ENCODE measurements at regions not wholly inside any gene's neighbourhood (a gene's known extent, or its start where the extent isn't known, plus 50 kb on each side); places are given as distances from the start of the nearest gene placed in this dataset.
A peak's percentile ranks its signal among the peaks of the same experiment; 100 is the strongest.
"Not testable (repeated sequence)": the region's sequence is repeated elsewhere in the genome, so short reads cannot be mapped to it uniquely, and the experiment has no call there.

GRCh38 chr1:185538309-185538898, 195.8 kb upstream of the HMCN1 start:
- DNase-seq = not testable (repeated sequence)

DNA sequence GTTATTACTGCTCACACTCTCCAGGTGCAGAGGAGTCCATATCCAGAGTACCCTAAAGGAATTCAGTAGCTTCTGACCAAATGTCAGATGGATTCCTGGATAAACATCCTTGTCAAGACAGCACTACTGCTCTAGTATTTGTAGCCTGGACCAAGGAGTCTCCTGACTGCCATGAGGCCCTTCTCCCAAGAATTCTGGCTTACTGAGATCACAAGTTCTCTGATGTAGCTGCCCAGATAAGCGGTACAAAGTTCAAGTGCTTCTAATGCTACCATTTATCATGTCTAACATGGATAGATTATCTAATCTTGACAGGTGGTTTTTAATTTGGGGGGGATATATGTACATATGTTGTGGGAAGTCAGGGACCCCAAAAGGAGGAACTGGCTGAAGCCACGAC, 196.6 kb upstream of the HMCN1 start:
- no peak for DNase-seq

DNA sequence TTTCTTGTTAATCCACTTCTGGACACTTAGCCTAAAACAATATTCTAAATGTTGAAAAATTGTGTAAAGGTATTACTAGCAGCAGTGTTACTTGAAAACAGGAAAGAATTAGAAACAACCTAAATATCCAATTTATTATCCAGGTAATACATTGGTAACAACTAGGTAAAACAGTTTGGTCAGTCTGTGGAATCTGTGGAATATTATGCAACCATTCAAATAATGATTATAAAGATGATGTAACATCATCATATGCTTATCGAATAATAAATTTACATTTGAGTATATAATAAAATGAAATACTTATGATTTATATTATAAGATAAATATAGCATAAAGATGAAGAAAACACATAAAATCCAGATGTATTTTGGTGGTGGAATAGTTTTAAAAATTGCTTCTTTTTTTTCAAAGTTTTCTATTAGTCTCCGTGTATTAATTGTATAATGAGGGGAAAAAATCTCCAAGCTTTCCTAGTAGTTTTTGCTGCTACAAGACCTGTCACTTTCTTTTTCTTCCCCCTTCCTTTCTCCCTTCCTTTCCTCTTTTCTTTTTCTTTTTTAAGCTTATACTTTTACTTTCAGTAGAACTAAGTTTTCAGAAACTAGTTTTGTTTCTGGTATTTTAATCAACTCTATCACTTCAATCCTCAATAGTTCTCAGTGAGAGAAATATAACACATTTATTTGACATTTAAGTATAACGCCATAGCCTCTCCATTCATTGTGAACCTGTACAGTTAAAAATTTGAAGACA, 197.8 kb upstream of the HMCN1 start:
- DNase-seq = no peak

GRCh38 chr1:185535621-185536020, 198.6 kb upstream of the HMCN1 start:
- no peak for DNase-seq

DNA sequence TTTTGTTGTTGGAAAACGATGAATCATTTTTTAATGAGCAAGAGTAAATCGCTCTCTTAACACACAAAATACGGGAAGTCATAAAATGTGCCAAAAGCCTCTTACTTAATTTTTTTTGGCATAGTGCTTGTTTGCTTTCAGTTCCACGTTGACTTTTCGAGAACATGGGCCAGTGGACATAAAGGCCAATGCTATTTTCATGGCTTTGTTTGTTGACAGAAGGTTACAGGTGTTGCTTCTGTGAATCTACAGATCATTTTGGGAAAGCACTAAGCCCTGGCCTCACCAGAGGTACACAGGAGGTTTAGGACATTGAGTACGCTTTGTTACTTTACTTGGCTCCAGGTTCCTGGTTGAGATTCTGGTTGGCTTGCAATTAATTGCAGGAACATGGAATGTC, 199.4 kb upstream of the HMCN1 start:
- peak; percentile 97 for DNase-seq

GRCh38 chr1:185533596-185533995, 200.6 kb upstream of the HMCN1 start:
- DNase-seq = no peak

DNA sequence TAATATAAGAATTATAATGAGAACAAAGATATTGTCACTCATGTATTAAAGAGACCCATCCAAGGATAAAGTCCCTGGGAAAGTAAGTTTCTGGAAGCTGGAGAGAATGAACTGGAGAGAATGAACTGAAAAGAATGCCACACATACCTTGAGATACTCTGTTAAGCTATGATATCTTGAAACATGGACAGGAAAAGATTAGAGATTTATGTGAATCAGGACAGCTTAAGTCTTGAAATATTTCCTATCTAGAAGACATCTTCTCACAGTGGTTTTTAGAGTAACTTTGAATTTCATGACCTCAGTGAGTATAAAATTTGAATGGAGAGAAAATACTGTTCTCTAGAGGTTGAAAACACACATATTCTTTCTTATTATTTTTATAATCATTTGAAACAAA, 201.3 kb upstream of the HMCN1 start:
- DNase-seq = no peak

GRCh38 chr1:185531838-185532237, 202.4 kb upstream of the HMCN1 start:
- DNase-seq = no peak

GRCh38 chr1:185530215-185530614, 204.0 kb upstream of the HMCN1 start:
- no peak for DNase-seq

DNA sequence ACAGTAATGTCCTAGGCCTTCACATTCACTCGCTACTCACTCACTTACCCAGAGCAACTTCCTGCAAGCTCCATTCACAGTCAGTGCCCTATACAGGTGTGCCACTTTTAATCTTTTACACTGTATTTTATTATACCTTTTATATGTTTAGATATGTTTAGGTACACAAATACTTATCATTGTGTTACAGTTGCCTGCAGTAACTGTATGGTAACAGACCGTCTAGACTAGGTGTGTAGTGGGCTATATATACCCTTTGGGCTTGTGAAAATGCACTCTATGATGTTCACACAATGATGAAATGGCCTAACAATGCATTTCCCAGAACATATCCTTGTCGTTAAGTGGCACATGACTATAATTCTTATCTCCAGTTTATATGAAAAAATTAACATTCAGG, 204.5 kb upstream of the HMCN1 start:
- DNase-seq = no peak

DNA sequence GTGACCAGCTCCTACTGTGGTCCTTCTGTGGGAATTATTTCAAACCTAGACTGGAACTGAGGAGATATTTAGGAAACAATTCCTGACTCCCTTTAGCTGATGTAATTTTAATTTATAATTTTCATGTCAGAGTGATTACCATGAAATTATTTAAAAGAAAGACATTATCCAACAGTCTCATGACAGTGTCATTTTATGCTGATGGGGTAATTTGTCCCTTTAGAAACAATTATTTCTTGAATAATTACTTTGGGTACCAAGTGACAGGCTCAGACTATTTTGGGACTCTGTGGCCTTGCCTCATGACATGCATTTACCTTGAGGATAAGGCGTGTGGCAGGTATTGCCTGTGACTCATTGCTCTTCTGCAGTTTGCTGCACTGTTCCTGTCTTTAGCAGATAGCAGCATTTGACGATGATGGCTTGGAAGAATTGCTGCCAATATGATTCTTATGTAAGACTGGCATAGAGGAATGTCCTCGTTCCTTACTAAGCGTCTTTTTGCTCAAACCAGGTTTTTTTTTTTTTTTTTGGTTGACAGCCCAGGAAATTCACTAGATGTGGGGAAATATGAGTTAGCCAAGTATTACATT, 206.0 kb upstream of the HMCN1 start:
- no peak for DNase-seq

DNA sequence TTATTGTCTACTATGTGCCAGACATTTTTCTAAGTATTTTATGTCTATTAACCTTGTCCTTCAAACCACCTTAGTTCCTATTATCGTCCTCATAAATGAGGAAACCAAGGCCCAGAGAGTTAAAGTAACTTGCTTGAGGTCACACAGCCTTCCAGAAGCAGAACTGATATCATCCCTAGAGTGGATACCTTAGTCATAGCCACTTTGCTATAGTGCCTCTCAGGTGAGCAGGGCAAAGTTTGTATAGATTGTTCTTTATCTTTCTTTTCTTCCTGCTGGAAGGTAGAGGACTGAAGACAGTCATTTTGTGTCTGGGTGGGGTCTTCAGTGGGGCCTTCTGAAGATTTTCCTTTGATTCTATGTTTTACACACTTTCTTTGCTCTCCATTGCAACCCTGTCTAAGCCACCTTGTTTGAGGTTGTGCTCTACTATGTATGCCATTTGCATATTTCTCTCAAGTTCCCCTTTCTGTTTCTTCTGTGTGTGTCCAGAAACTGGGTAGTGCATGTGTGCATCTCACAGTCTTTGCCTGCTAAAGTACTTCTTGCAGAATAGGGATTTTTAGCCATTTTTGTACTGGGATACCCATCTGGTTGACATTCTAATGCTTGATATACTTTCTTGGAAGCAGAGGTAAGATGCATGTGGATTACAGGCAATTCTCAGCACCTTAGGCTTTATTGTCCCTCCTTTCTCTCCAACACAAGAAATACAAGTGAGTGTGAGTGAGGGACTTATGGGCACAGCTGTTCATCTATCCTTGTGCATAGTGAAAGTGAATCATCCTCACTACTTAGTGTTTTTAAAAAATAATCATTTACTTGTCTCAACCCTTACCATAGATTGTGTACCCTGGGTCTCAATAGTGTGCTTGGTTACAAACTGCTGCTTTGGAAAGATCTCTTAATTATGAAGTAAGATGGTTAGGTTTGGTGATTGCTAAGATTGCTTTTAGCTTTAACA, 207.6 kb upstream of the HMCN1 start:
- no peak for DNase-seq

GRCh38 chr1:185520188-185520920, 203.3 kb upstream of the IVNS1ABP start:
- DNase-seq = no peak

GRCh38 chr1:185517808-185518419, 200.9 kb upstream of the IVNS1ABP start:
- DNase-seq = no peak

GRCh38 chr1:185517301-185517700, 200.3 kb upstream of the IVNS1ABP start:
- not testable (repeated sequence) for DNase-seq

DNA sequence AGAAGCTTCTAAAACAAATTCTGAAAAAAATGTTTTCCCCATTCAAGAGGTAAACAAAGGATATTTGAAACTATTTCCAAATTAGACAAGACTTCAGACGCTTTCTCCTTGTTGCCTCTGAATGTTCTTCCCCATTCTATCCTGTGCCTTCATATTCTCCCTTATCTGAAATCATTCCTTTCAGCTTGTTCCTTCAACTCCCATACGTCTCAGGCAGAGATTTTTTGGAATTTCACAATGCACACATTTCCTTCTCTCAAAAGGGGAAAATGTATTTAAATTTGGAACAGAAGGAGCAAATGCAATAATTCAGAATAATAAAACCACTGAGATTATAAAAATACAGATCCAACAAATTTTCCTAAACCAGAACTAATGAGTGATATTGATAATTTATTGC, 198.7 kb upstream of the IVNS1ABP start:
- no peak for DNase-seq

DNA sequence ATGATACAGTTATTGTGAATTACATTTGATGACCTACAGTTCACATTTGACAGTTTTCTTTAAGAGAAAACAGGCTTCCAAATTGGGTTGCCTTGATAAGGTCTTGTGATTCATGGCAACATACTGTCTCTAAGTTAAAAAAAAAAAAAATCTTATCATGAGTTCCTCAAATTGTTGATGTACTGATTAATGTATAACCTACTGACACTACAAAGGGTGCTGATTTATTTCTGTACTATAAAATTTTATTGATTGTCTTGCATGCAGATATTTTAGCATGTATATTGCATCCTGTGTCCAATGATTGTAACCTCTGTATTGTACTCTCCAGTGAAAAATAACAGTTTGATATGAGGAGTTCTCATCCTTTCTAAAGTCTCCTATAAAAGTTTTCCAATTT, 197.3 kb upstream of the IVNS1ABP start:
- DNase-seq = no peak

GRCh38 chr1:185512442-185512841, 195.4 kb upstream of the IVNS1ABP start:
- DNase-seq = no peak

GRCh38 chr1:185501099-185501498, 184.1 kb upstream of the IVNS1ABP start:
- no peak for DNase-seq

DNA sequence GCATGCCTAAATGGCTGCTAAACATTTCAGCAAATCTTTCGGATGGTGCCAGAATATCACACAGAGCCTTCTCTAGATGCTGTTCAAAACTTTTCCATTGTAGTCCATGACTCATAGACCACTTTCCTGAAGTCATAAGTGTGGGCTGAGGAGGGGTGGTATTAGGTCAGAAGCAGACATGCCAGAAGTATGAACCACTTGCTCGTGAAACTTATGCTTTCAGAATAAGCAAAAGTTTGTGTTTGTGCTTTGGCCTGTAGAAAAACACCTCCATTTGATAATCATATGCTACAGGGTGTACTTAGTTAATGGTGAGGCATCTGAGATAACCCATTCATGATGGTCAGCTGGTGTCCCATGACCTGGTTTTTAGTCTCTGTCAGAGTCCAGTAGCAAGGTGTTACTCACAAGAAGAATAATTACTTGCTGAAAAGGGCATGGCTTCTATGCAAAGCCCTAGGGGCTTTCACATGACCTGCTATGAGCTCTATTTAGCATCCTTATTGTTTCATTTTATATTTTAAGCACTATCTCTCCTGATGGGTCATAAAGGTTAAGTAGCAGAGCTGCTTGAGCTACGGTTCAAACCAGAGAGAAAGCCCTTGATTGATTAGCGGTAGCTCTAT, 183.1 kb upstream of the IVNS1ABP start:
- no peak for DNase-seq

GRCh38 chr1:185498207-185498606, 181.2 kb upstream of the IVNS1ABP start:
- DNase-seq = no peak

GRCh38 chr1:185497177-185497576, 180.1 kb upstream of the IVNS1ABP start:
- no peak for DNase-seq

Data from NCI-H1092 treated with DMSO at 0.1 percent for 48 hours (cell line).